ENCODE measurements at regions not wholly inside any gene's neighbourhood (a gene's known extent, or its start where the extent isn't known, plus 50 kb on each side); places are given as distances from the start of the nearest gene placed in this dataset.

DNA sequence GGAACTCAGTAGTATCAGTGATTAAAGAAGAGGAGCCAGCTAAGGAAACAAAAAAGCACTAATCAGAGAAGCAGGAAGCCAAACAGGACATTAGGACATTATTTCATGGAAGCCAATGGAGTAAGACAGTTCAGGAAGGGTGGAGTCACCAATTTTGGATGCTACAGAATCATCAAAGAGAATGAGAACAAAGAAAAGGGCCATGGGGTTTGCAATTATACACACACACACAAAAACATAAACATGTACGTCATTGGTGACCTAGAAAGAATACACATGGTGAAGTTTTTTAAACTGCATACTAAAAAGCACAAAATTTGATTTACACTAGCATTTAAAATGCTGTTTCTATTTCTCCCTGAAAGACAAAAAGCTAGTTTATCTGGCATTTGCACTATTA is 96.8 kb upstream of the MRPS30 start:
- TF ChIP-seq RXRA (IDR thresholded peaks at IDR 0.05; ENCODE audit: borderline replicate concordance, low read depth) (no peak), GATA2 (CRISPR knock-in tag; IDR thresholded peaks at IDR 0.05) (no peak), NFIC (IDR thresholded peaks at IDR 0.05; ENCODE audit: borderline replicate concordance) (no peak), GABPA (IDR thresholded peaks at IDR 0.05; ENCODE audit: low read depth) (no peak), POLR2AphosphoS5 (IDR thresholded peaks at IDR 0.05; ENCODE audit: low read depth, low read length) (no peak), TAF1 (IDR thresholded peaks at IDR 0.05; ENCODE audit: borderline replicate concordance, low read depth, low read length) (no peak), MAX (IDR thresholded peaks at IDR 0.05; ENCODE audit: low read depth) (no peak), RFX5 (IDR thresholded peaks at IDR 0.05; ENCODE audit: low read length) (no peak), FOXM1 (IDR thresholded peaks at IDR 0.05; ENCODE audit: low read depth) (no peak), JUND (IDR thresholded peaks at IDR 0.05) (no peak)
- TF ChIP-seq, protein P1, sequence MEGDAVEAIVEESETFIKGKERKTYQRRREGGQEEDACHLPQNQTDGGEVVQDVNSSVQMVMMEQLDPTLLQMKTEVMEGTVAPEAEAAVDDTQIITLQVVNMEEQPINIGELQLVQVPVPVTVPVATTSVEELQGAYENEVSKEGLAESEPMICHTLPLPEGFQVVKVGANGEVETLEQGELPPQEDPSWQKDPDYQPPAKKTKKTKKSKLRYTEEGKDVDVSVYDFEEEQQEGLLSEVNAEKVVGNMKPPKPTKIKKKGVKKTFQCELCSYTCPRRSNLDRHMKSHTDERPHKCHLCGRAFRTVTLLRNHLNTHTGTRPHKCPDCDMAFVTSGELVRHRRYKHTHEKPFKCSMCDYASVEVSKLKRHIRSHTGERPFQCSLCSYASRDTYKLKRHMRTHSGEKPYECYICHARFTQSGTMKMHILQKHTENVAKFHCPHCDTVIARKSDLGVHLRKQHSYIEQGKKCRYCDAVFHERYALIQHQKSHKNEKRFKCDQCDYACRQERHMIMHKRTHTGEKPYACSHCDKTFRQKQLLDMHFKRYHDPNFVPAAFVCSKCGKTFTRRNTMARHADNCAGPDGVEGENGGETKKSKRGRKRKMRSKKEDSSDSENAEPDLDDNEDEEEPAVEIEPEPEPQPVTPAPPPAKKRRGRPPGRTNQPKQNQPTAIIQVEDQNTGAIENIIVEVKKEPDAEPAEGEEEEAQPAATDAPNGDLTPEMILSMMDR (IDR thresholded peaks at IDR 0.05): no peak
- TF ChIP-seq, protein P2, sequence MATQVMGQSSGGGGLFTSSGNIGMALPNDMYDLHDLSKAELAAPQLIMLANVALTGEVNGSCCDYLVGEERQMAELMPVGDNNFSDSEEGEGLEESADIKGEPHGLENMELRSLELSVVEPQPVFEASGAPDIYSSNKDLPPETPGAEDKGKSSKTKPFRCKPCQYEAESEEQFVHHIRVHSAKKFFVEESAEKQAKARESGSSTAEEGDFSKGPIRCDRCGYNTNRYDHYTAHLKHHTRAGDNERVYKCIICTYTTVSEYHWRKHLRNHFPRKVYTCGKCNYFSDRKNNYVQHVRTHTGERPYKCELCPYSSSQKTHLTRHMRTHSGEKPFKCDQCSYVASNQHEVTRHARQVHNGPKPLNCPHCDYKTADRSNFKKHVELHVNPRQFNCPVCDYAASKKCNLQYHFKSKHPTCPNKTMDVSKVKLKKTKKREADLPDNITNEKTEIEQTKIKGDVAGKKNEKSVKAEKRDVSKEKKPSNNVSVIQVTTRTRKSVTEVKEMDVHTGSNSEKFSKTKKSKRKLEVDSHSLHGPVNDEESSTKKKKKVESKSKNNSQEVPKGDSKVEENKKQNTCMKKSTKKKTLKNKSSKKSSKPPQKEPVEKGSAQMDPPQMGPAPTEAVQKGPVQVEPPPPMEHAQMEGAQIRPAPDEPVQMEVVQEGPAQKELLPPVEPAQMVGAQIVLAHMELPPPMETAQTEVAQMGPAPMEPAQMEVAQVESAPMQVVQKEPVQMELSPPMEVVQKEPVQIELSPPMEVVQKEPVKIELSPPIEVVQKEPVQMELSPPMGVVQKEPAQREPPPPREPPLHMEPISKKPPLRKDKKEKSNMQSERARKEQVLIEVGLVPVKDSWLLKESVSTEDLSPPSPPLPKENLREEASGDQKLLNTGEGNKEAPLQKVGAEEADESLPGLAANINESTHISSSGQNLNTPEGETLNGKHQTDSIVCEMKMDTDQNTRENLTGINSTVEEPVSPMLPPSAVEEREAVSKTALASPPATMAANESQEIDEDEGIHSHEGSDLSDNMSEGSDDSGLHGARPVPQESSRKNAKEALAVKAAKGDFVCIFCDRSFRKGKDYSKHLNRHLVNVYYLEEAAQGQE (IDR thresholded peaks at IDR 0.05; ENCODE audit: low read depth, low read length): no peak
